Neural cell (in vitro differentiated cells): ENCODE measurements at regions not wholly inside any gene's neighbourhood (a gene's known extent, or its start where the extent isn't known, plus 50 kb on each side); places are given as distances from the start of the nearest gene placed in this dataset.

Experiments used
- H2AFZ ChIP-seq: fragments of 200-600, 300-800 bp; sonication (generic), shearing (Covaris generic); 2 replicates; pipeline ENCODE4 v1.6.0; 2014; ENCODE audit warnings: low read depth, mild to moderate bottlenecking, antibody characterized with exemption, low read length, moderate library complexity
- H3F3A ChIP-seq: fragments of 200-600 bp; shearing (Covaris generic); 2 replicates; pipeline ENCODE4 v1.6.1; 2016; ENCODE audit warnings: mild to moderate bottlenecking, moderate library complexity, mixed read lengths, antibody characterized with exemption, low read length; ENCODE audit not compliant: insufficient read depth, poor library complexity, severe bottlenecking
- H3K27ac ChIP-seq: fragments of 200-600, 300-800 bp; sonication (generic), shearing (Covaris generic); 2 replicates; pipeline ENCODE4 v1.5.1; 2014; ENCODE audit warnings: mild to moderate bottlenecking, low read length, moderate library complexity
- H3K27me3 ChIP-seq: fragments of 300-800, 200-600 bp; sonication (generic), shearing (Covaris generic); 2 replicates; pipeline ENCODE4 v1.6.0; 2014; ENCODE audit warnings: mild to moderate bottlenecking, low read depth, low read length, moderate library complexity; ENCODE audit not compliant: insufficient read depth
- H3K36me3 ChIP-seq: fragments of 300-800, 200-600 bp; sonication (generic), shearing (Covaris generic); 2 replicates; pipeline ENCODE4 v1.5.1; 2014; ENCODE audit warnings: mild to moderate bottlenecking, antibody characterized with exemption, low read length, moderate library complexity; ENCODE audit not compliant: insufficient read depth
- H3K4me2 ChIP-seq: fragments of 300-800, 200-600 bp; sonication (generic), shearing (Covaris generic); 2 replicates; pipeline ENCODE4 v1.6.0; 2014; ENCODE audit warnings: mild to moderate bottlenecking, low read length
- H3K4me3 ChIP-seq: fragments of 300-800, 200-600 bp; sonication (generic), shearing (Covaris generic); 2 replicates; pipeline ENCODE4 v1.5.1; 2014; ENCODE audit warnings: mild to moderate bottlenecking, low read length, moderate library complexity
- H3K79me2 ChIP-seq: fragments of 200-600 bp; shearing (Covaris generic); replicated peaks from 2 replicates; pipeline ENCODE4 v1.6.0; 2014; ENCODE audit warnings: mild to moderate bottlenecking, low read length, moderate library complexity; ENCODE audit not compliant: insufficient read depth
- H3K9ac ChIP-seq: fragments of 300-800, 200-600 bp; sonication (generic), shearing (Covaris generic); 2 replicates; pipeline ENCODE4 v1.6.1; 2016; ENCODE audit warnings: mild to moderate bottlenecking, low read length, mixed read lengths
- H3K9me2 ChIP-seq: fragments of 200-600 bp; shearing (Covaris generic); 2 replicates; pipeline ENCODE4 v1.6.1; 2016; ENCODE audit warnings: mild to moderate bottlenecking, low read length, mixed read lengths; ENCODE audit not compliant: insufficient read depth
- H3K9me3 ChIP-seq: fragments of 200-600, 300-800 bp; sonication (generic), shearing (Covaris generic); 2 replicates; pipeline ENCODE4 v1.6.1; 2016; ENCODE audit warnings: mild to moderate bottlenecking, mixed run types, low read length, moderate library complexity, mixed read lengths
- H4K20me1 ChIP-seq: fragments of 200-600 bp; shearing (Covaris generic); 2 replicates; pipeline ENCODE4 v1.6.1; 2016; ENCODE audit warnings: mild to moderate bottlenecking, mixed run types; ENCODE audit not compliant: insufficient read depth
- EP300 ChIP-seq: fragments of 450-650 bp; conservative IDR thresholded peaks from 2 replicates; pipeline ENCODE4 v1.6.1; 2014; ENCODE audit warnings: antibody characterized with exemption, mild to moderate bottlenecking, moderate library complexity; ENCODE audit not compliant: poor library complexity, severe bottlenecking
- EZH2 ChIP-seq: fragments of 200-600, 300-800 bp; shearing (Covaris generic), sonication (generic); IDR thresholded peaks from 2 replicates; pipeline ENCODE4 v1.6.1; 2014; ENCODE audit warnings: antibody characterized with exemption, low read length, borderline replicate concordance, mild to moderate bottlenecking; ENCODE audit not compliant: insufficient read depth, poor library complexity, severe bottlenecking
- MXI1 ChIP-seq: fragments of 450-650 bp; conservative IDR thresholded peaks from 2 replicates; pipeline ENCODE4 v1.6.1; 2014; ENCODE audit warnings: antibody characterized with exemption, mild to moderate bottlenecking; ENCODE audit not compliant: poor library complexity, severe bottlenecking
- POLR2AphosphoS5 ChIP-seq: IDR thresholded peaks from 2 replicates; pipeline ENCODE4 v1.6.1; 2012
- RAD21 ChIP-seq: fragments of 450-650 bp; conservative IDR thresholded peaks from 2 replicates; pipeline ENCODE4 v1.6.1; 2014; ENCODE audit warnings: antibody characterized with exemption, mild to moderate bottlenecking, moderate library complexity
- SMC3 ChIP-seq: fragments of 450-650 bp; conservative IDR thresholded peaks from 2 replicates; pipeline ENCODE4 v1.6.1; 2014; ENCODE audit warnings: antibody characterized with exemption, mild to moderate bottlenecking, moderate library complexity; ENCODE audit not compliant: poor library complexity
- TAF1 ChIP-seq: IDR thresholded peaks from 2 replicates; pipeline ENCODE4 v1.6.1; 2012; ENCODE audit warnings: low read depth
- TF ChIP-seq, protein P1 (sequence below): IDR thresholded peaks from 2 replicates; pipeline ENCODE4 v1.6.1; 2012; ENCODE audit warnings: borderline replicate concordance
- TF ChIP-seq, protein P2 (sequence below): fragments of 450-650 bp; IDR thresholded peaks from 2 replicates; pipeline ENCODE4 v1.5.1; 2014; ENCODE audit warnings: antibody characterized with exemption, mild to moderate bottlenecking, moderate library complexity; ENCODE audit not compliant: poor library complexity, severe bottlenecking

DNA sequence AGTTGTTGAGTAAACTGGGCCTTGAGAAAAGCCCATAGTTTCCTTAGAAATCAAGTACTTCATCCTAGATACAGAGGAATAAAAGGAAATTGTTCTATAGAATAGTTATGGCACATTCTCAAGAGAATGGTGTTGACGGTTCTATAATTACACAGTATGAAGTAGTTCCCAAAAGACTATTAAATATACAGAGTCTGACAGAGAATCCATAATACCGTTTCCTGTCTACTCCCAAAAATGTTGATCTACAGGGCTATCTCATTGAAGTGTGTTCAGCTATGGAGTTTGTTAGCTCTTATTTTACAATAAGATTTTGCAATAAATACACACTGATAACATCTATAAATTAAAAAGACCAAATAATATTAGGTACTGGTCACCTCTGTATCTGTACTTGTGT lies 799.7 kb downstream of the RPS29 start:
- Histone ChIP-seq H3K27ac (no peak overlapping the region), H3F3A (no peaks in the 10 kb centered on the region), H3K9me2 (no peaks in the 10 kb centered on the region), H3K27me3 (no peaks in the 10 kb centered on the region), H4K20me1 (no peaks in the 10 kb centered on the region), H3K36me3 (no peaks in the 10 kb centered on the region), H3K9ac (no peak overlapping the region), H3K9me3 (no peaks in the 10 kb centered on the region), H2AFZ (no peak overlapping the region), H3K79me2 (no peaks in the 10 kb centered on the region), H3K4me2 (no peak overlapping the region), H3K4me3 (no peak overlapping the region)
- TF ChIP-seq, protein P1, sequence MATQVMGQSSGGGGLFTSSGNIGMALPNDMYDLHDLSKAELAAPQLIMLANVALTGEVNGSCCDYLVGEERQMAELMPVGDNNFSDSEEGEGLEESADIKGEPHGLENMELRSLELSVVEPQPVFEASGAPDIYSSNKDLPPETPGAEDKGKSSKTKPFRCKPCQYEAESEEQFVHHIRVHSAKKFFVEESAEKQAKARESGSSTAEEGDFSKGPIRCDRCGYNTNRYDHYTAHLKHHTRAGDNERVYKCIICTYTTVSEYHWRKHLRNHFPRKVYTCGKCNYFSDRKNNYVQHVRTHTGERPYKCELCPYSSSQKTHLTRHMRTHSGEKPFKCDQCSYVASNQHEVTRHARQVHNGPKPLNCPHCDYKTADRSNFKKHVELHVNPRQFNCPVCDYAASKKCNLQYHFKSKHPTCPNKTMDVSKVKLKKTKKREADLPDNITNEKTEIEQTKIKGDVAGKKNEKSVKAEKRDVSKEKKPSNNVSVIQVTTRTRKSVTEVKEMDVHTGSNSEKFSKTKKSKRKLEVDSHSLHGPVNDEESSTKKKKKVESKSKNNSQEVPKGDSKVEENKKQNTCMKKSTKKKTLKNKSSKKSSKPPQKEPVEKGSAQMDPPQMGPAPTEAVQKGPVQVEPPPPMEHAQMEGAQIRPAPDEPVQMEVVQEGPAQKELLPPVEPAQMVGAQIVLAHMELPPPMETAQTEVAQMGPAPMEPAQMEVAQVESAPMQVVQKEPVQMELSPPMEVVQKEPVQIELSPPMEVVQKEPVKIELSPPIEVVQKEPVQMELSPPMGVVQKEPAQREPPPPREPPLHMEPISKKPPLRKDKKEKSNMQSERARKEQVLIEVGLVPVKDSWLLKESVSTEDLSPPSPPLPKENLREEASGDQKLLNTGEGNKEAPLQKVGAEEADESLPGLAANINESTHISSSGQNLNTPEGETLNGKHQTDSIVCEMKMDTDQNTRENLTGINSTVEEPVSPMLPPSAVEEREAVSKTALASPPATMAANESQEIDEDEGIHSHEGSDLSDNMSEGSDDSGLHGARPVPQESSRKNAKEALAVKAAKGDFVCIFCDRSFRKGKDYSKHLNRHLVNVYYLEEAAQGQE: no peak
- TF ChIP-seq POLR2AphosphoS5 (no peak), MXI1 (no peak), TAF1 (no peak), EZH2 (no peak), SMC3 (no peak), EP300 (no peak), RAD21 (no peak)
- TF ChIP-seq, protein P2, sequence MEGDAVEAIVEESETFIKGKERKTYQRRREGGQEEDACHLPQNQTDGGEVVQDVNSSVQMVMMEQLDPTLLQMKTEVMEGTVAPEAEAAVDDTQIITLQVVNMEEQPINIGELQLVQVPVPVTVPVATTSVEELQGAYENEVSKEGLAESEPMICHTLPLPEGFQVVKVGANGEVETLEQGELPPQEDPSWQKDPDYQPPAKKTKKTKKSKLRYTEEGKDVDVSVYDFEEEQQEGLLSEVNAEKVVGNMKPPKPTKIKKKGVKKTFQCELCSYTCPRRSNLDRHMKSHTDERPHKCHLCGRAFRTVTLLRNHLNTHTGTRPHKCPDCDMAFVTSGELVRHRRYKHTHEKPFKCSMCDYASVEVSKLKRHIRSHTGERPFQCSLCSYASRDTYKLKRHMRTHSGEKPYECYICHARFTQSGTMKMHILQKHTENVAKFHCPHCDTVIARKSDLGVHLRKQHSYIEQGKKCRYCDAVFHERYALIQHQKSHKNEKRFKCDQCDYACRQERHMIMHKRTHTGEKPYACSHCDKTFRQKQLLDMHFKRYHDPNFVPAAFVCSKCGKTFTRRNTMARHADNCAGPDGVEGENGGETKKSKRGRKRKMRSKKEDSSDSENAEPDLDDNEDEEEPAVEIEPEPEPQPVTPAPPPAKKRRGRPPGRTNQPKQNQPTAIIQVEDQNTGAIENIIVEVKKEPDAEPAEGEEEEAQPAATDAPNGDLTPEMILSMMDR: no peak

- Histone ChIP-seq H3K9me3 (no peaks in the 10 kb centered on the region), H3K4me2 (no peak overlapping the region), H3F3A (no peaks in the 10 kb centered on the region), H3K36me3 (no peaks in the 10 kb centered on the region), H4K20me1 (no peaks in the 10 kb centered on the region), H2AFZ (no peak overlapping the region), H3K27ac (no peak overlapping the region), H3K9ac (no peak overlapping the region), H3K4me3 (no peak overlapping the region), H3K79me2 (no peaks in the 10 kb centered on the region), H3K27me3 (no peaks in the 10 kb centered on the region), H3K9me2 (no peaks in the 10 kb centered on the region)
- TF ChIP-seq POLR2AphosphoS5: no peak
- TF ChIP-seq, protein P2: no peak
- TF ChIP-seq RAD21: no peak
- no peak for TF ChIP-seq MXI1
- TF ChIP-seq EZH2: no peak
- TF ChIP-seq SMC3: no peak
- no peak for TF ChIP-seq EP300
- no peak for TF ChIP-seq TAF1
- TF ChIP-seq, protein P1: no peak
Measured at GRCh38 chr14:48771717-48772116, 814.5 kb downstream of the RPS29 start.
